DOHH2 (cell line): ENCODE measurements at regions not wholly inside any gene's neighbourhood (a gene's known extent, or its start where the extent isn't known, plus 50 kb on each side); places are given as distances from the start of the nearest gene placed in this dataset.

ENCODE experiments used
- H3F3A ChIP-seq: fragments of 200-600 bp; sonication (generic), shearing (Covaris generic); 2 replicates; pipeline ENCODE4 v1.6.0; 2016; ENCODE audit warnings: antibody characterized with exemption, mild to moderate bottlenecking; ENCODE audit not compliant: control insufficient read depth, insufficient read depth
- H3K27ac ChIP-seq: fragments of 200-600 bp; sonication (generic); 2 replicates; pipeline ENCODE4 v1.5.1; 2014; ENCODE audit warnings: low read depth, mild to moderate bottlenecking, low read length, moderate library complexity
- H3K27me3 ChIP-seq: fragments of 200-600 bp; sonication (generic); 2 replicates; pipeline ENCODE4 v1.6.1; 2014; ENCODE audit warnings: mild to moderate bottlenecking, low read length, mixed read lengths; ENCODE audit not compliant: control insufficient read depth
- H3K36me3 ChIP-seq: fragments of 200-600 bp; sonication (generic); 2 replicates; pipeline ENCODE4 v1.6.1; 2014; ENCODE audit warnings: mild to moderate bottlenecking, low read length, moderate library complexity, mixed read lengths; ENCODE audit not compliant: control insufficient read depth
- H3K4me1 ChIP-seq: fragments of 200-600 bp; sonication (generic); 2 replicates; pipeline ENCODE4 v1.6.1; 2014; ENCODE audit warnings: mild to moderate bottlenecking, low read length, mixed read lengths; ENCODE audit not compliant: control insufficient read depth
- H3K4me2 ChIP-seq: fragments of 200-600 bp; sonication (generic); 2 replicates; pipeline ENCODE4 v1.6.0; 2014; ENCODE audit warnings: mild to moderate bottlenecking, low read length, moderate library complexity
- H3K4me3 ChIP-seq: fragments of 200-600 bp; sonication (generic); 2 replicates; pipeline ENCODE4 v1.5.1; 2014; ENCODE audit warnings: mild to moderate bottlenecking, low read length, mixed read lengths
- H3K79me2 ChIP-seq: fragments of 200-600 bp; sonication (generic); 2 replicates; pipeline ENCODE4 v1.6.1; 2014; ENCODE audit warnings: mild to moderate bottlenecking, low read length, mixed read lengths; ENCODE audit not compliant: control insufficient read depth
- H3K9me2 ChIP-seq: fragments of 200-600 bp; sonication (generic); replicated peaks from 2 replicates; pipeline ENCODE4 v1.6.1; 2014; ENCODE audit warnings: mild to moderate bottlenecking, low read length, mixed read lengths; ENCODE audit not compliant: control insufficient read depth
- H3K9me3 ChIP-seq: fragments of 200-600 bp; sonication (generic); 2 replicates; pipeline ENCODE4 v1.6.1; 2014; ENCODE audit warnings: antibody characterized with exemption, low read length, mixed read lengths; ENCODE audit not compliant: control insufficient read depth, insufficient read depth
- H4K20me1 ChIP-seq: fragments of 200-600 bp; sonication (generic); 2 replicates; pipeline ENCODE4 v1.6.0; 2014; ENCODE audit warnings: low read depth, mild to moderate bottlenecking, antibody characterized with exemption, low read length, moderate library complexity; ENCODE audit not compliant: control insufficient read depth, insufficient read depth
- CTCF ChIP-seq: fragments of 200-600 bp; sonication (generic); IDR thresholded peaks from one replicate; pipeline ENCODE4 v1.5.1; 2014; ENCODE audit warnings: antibody characterized with exemption, mild to moderate bottlenecking, low read depth, low read length; ENCODE audit not compliant: poor library complexity, severe bottlenecking
- EZH2phosphoT487 ChIP-seq: fragments of 200-600 bp; sonication (generic); IDR thresholded peaks from 2 replicates; pipeline ENCODE4 v1.6.1; 2017; ENCODE audit warnings: borderline replicate concordance, mild to moderate bottlenecking, antibody characterized with exemption, low read length, moderate library complexity, mixed read lengths

- H3K4me3 ChIP-seq: no peak overlapping the region
- H3K9me2 ChIP-seq: no peaks in the 10 kb centered on the region
- H3K4me1 ChIP-seq: no peaks in the 10 kb centered on the region
- H3K36me3 ChIP-seq: no peaks in the 10 kb centered on the region
- TF ChIP-seq EZH2phosphoT487 (no peak), CTCF (no peak)
- H3K79me2 ChIP-seq: no peaks in the 10 kb centered on the region
- no peaks in the 10 kb centered on the region for H4K20me1 ChIP-seq
- no peaks in the 10 kb centered on the region for H3K9me3 ChIP-seq
- H3K4me2 ChIP-seq: no peak overlapping the region
- no peaks in the 10 kb centered on the region for H3K27me3 ChIP-seq
- no peaks in the 10 kb centered on the region for H3F3A ChIP-seq
- no peak overlapping the region for H3K27ac ChIP-seq
These were observed 151.4 kb upstream of the PPP1R3A start for GRCh38 chr7:114070246-114070645.

DNA sequence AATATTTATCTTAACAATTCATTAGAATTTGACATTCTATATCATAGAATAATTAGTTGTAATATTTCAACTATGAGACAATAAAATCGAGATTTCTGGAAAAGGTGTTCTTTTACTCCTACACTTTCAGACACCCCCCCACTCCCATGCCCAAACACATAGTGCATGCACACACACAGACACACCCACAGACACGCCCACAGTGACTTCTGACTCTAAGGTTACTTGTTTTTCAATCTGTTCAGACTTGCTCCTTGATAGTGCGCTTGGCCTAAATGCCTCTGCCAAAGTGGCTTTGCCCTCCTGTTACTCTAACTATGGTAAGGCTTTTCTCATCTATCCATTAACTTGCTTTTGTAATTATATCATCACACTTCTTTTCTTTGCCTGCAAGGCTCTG lies 144.0 kb upstream of the PPP1R3A start:
- Histone ChIP-seq H3K4me1 (no peaks in the 10 kb centered on the region), H4K20me1 (no peaks in the 10 kb centered on the region), H3K79me2 (no peaks in the 10 kb centered on the region), H3K36me3 (no peaks in the 10 kb centered on the region), H3K9me2 (no peaks in the 10 kb centered on the region), H3F3A (no peaks in the 10 kb centered on the region), H3K4me2 (no peak overlapping the region), H3K27ac (no peak overlapping the region), H3K27me3 (no peaks in the 10 kb centered on the region), H3K9me3 (no peaks in the 10 kb centered on the region), H3K4me3 (no peak overlapping the region)
- TF ChIP-seq EZH2phosphoT487 (no peak), CTCF (no peak)

- no peak overlapping the region for H3K27ac ChIP-seq
- no peaks in the 10 kb centered on the region for H3K36me3 ChIP-seq
- H4K20me1 ChIP-seq: no peaks in the 10 kb centered on the region
- no peaks in the 10 kb centered on the region; the same call in 1 of the 2 replicates for H3F3A ChIP-seq
- TF ChIP-seq CTCF (no peak), EZH2phosphoT487 (no peak)
- no peaks in the 10 kb centered on the region for H3K27me3 ChIP-seq
- H3K4me2 ChIP-seq: no peak overlapping the region
- H3K9me3 ChIP-seq: 0 out of 2 replicates have a peak, but pooled peaks cover 5% of the 10 kb centered on the region
- peaks cover 7% of the 10 kb centered on the region for H3K4me1 ChIP-seq
- no peaks in the 10 kb centered on the region for H3K9me2 ChIP-seq
- no peaks in the 10 kb centered on the region for H3K79me2 ChIP-seq
- no peak overlapping the region for H3K4me3 ChIP-seq
These were observed 133.1 kb upstream of the PPP1R3A start for GRCh38 chr7:114051871-114052331.
